GM13977 (cell line): ENCODE measurements at regions not wholly inside any gene's neighbourhood (a gene's known extent, or its start where the extent isn't known, plus 50 kb on each side); places are given as distances from the start of the nearest gene placed in this dataset.
A peak's percentile ranks its signal among the peaks of the same experiment; 100 is the strongest.

Experiments
- DNase-seq: peaks from one replicate; pipeline ENCODE4 v3.0.0; 2012; ENCODE audit warnings: low spot score
- CTCF ChIP-seq: IDR thresholded peaks from 2 replicates; pipeline ENCODE4 v1.5.1; 2012; ENCODE audit warnings: mild to moderate bottlenecking, control low read depth; ENCODE audit not compliant: insufficient read depth; ENCODE audit errors: extremely low read depth, missing control alignments
- in situ Hi-C: fragments of 300-500 bp; cut with MboI; formaldehyde crosslinking; loops from one replicate; pipeline ENCODE4 v1.12.0; 2022; ENCODE audit warnings: low sequenced_read_pairs, low pct_unique_long_range_greater_than_20kb, mixed read lengths, inconsistent platforms; ENCODE audit not compliant: unreplicated experiment

GRCh38 chr5:89628876-89629635, 746.1 kb upstream of the MEF2C start:
- in situ Hi-C loops = no loop called here

GRCh38 chr5:89615839-89616518, 733.0 kb upstream of the MEF2C start:
- in situ Hi-C loops = no loop called here
- TF ChIP-seq CTCF = no peak
- no peak for DNase-seq

More at GRCh38 chr5:89628876-89629635, 746.1 kb upstream of the MEF2C start:
- TF ChIP-seq CTCF = no peak
- DNase-seq = no peak

- TF ChIP-seq CTCF = no peak
- in situ Hi-C loops = no loop called here
- peak; percentile 50 for DNase-seq
Measured at GRCh38 chr5:89613222-89613956, 730.4 kb upstream of the MEF2C start.

GRCh38 chr5:89606939-89607534, 724.1 kb upstream of the MEF2C start:
- in situ Hi-C loops = no loop called here
- no peak for TF ChIP-seq CTCF
- no peak for DNase-seq

GRCh38 chr5:89604342-89604741, 721.4 kb upstream of the MEF2C start:
- no peak for DNase-seq
- in situ Hi-C loops = no loop called here
- no peak for TF ChIP-seq CTCF

- no peak for DNase-seq
- no peak for TF ChIP-seq CTCF
- in situ Hi-C loops = no loop called here
Measured at GRCh38 chr5:89601880-89602279, 718.9 kb upstream of the MEF2C start.
